Brain pericyte (primary cell): ENCODE measurements at regions not wholly inside any gene's neighbourhood (a gene's known extent, or its start where the extent isn't known, plus 50 kb on each side); places are given as distances from the start of the nearest gene placed in this dataset.

ENCODE experiments used
- DNase-seq: peaks from one replicate; pipeline ENCODE4 v3.0.0-alpha.2; 2012; ENCODE audit warnings: low read depth, low spot score

GRCh38 chr2:129623783-129624182 is 355.7 kb upstream of the RAB6C start:
- no peak for DNase-seq

- no peak for DNase-seq
Measured at GRCh38 chr2:129627437-129627836, 352.0 kb upstream of the RAB6C start.

GRCh38 chr2:129636692-129637091 is 342.8 kb upstream of the RAB6C start:
- DNase-seq: no peak

- no peak for DNase-seq
Measured at GRCh38 chr2:129641371-129641770, 338.1 kb upstream of the RAB6C start.

GRCh38 chr2:129642526-129643043 is 336.9 kb upstream of the RAB6C start:
- no peak for DNase-seq

GRCh38 chr2:129645335-129645734 is 334.1 kb upstream of the RAB6C start:
- DNase-seq: no peak

- DNase-seq: no peak
Measured at GRCh38 chr2:129646107-129646506, 333.4 kb upstream of the RAB6C start.

- DNase-seq: no peak
Measured at GRCh38 chr2:129653246-129653645, 326.2 kb upstream of the RAB6C start.

GRCh38 chr2:129654331-129654730 is 325.1 kb upstream of the RAB6C start:
- DNase-seq: no peak

GRCh38 chr2:129656081-129656598 is 323.3 kb upstream of the RAB6C start:
- DNase-seq: no peak

- no peak for DNase-seq
Measured at GRCh38 chr2:129658430-129658829, 321.0 kb upstream of the RAB6C start.

GRCh38 chr2:129661935-129662334 is 317.5 kb upstream of the RAB6C start:
- no peak for DNase-seq

GRCh38 chr2:129667577-129667976 is 311.9 kb upstream of the RAB6C start:
- no peak for DNase-seq

GRCh38 chr2:129672521-129672920 is 306.9 kb upstream of the RAB6C start:
- DNase-seq: no peak

GRCh38 chr2:129673234-129673633 is 306.2 kb upstream of the RAB6C start:
- no peak for DNase-seq

- no peak for DNase-seq
Measured at GRCh38 chr2:129673847-129674711, 305.4 kb upstream of the RAB6C start.

- no peak for DNase-seq
Measured at GRCh38 chr2:129678751-129679150, 300.7 kb upstream of the RAB6C start.

GRCh38 chr2:129681788-129682187 is 297.7 kb upstream of the RAB6C start:
- no peak for DNase-seq

- DNase-seq: no peak
Measured at GRCh38 chr2:129689653-129690448, 289.6 kb upstream of the RAB6C start.

- DNase-seq: no peak
Measured at GRCh38 chr2:129695496-129695895, 284.0 kb upstream of the RAB6C start.

GRCh38 chr2:129698593-129698992 is 280.9 kb upstream of the RAB6C start:
- DNase-seq: no peak
